Keratinocyte (primary cell): ENCODE measurements at regions not wholly inside any gene's neighbourhood (a gene's known extent, or its start where the extent isn't known, plus 50 kb on each side); places are given as distances from the start of the nearest gene placed in this dataset.

Experiments
- EZH2 ChIP-seq: IDR thresholded peaks from one replicate; pipeline ENCODE4 v1.6.1; 2012; ENCODE audit warnings: inconsistent platforms, mild to moderate bottlenecking, low read length, moderate library complexity
- TF ChIP-seq, protein P1 (sequence below), 3 experiments: IDR thresholded peaks in 1 of 3; conservative IDR thresholded peaks in 1 of 3; optimal IDR thresholded peaks in 1 of 3; 2 replicates in 2 of 3; 3 replicates in 1 of 3; pipeline versions ENCODE3 to v1.5.1; 2011; ENCODE audit warnings: low read length in 3 of 3, mild to moderate bottlenecking in 3 of 3, moderate library complexity in 2 of 3, control low read depth in 1 of 3, inconsistent platforms in 1 of 3; ENCODE audit not compliant: insufficient read depth in 2 of 3; ENCODE audit errors: extremely low read depth in 1 of 3

DNA sequence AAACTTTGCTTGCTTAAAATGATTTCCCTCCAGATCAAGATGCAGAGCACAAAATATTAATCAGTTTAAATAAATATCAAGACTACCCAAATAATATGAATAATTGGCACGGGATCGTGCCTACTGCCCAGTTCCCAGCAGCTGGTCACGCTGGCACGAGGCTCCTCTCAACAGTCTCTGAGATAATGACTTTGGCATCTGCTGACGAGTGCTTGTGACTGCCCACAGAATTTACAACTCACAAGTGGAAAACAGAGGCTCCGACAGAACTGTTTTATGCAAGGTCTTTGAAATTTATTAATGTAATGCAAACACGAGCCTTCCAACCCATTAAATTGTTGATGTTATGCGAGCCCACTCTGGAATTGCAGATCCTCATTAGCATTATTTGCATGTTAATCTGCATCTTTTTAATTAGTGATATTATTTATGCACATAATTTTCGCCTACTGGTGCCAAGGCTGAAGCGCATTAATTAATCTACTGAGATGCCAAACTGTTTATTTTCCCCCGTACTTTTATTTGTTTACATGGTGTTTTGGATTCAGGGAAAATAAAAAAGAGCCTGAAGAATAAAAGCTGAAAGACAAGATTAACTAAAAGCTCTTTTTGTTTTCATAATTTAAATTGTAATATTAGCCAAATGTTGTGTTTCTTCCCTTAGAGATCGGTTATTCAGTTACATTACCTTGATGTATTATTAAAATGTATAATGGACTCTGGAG lies 369.3 kb upstream of the IRX1 start:
- TF ChIP-seq, protein P1, sequence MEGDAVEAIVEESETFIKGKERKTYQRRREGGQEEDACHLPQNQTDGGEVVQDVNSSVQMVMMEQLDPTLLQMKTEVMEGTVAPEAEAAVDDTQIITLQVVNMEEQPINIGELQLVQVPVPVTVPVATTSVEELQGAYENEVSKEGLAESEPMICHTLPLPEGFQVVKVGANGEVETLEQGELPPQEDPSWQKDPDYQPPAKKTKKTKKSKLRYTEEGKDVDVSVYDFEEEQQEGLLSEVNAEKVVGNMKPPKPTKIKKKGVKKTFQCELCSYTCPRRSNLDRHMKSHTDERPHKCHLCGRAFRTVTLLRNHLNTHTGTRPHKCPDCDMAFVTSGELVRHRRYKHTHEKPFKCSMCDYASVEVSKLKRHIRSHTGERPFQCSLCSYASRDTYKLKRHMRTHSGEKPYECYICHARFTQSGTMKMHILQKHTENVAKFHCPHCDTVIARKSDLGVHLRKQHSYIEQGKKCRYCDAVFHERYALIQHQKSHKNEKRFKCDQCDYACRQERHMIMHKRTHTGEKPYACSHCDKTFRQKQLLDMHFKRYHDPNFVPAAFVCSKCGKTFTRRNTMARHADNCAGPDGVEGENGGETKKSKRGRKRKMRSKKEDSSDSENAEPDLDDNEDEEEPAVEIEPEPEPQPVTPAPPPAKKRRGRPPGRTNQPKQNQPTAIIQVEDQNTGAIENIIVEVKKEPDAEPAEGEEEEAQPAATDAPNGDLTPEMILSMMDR (optimal IDR thresholded peaks at IDR 0.05 in 1 of 3, IDR thresholded peaks at IDR 0.05 in 1 of 3, conservative IDR thresholded peaks at IDR 0.05 in 1 of 3; ENCODE audit: extremely low read depth in 1 of 3, insufficient read depth in 2 of 3, low read length in 3 of 3), result no peak
- TF ChIP-seq EZH2, result no peak
